H1 (cell line): ENCODE measurements at regions not wholly inside any gene's neighbourhood (a gene's known extent, or its start where the extent isn't known, plus 50 kb on each side); places are given as distances from the start of the nearest gene placed in this dataset.

Experiments
- POLR2A ChIP-seq, 2 experiments: IDR thresholded peaks; 1 replicate in 1 of 2; 2 replicates in 1 of 2; pipeline ENCODE4 v1.6.1; 2011; ENCODE audit warnings: low read depth in 2 of 2, low read length in 2 of 2, mild to moderate bottlenecking in 2 of 2; ENCODE audit errors: control extremely low read depth in 1 of 2
- POLR2AphosphoS5 ChIP-seq: IDR thresholded peaks from 2 replicates; pipeline ENCODE4 v1.6.1; 2011; ENCODE audit warnings: low read depth, low read length
- SAP30 ChIP-seq: fragments of 300-600 bp; sonication (generic); IDR thresholded peaks from 2 replicates; pipeline ENCODE4 v1.7.1; 2012; ENCODE audit warnings: low read length, moderate library complexity, mild to moderate bottlenecking, inconsistent platforms; ENCODE audit not compliant: insufficient read depth, insufficient replicate concordance
- SIN3A ChIP-seq, 2 experiments: IDR thresholded peaks in 1 of 2; conservative IDR thresholded peaks in 1 of 2; 2 replicates each; pipeline ENCODE4 v1.6.1; 2011 to 2012; ENCODE audit warnings: low read length in 2 of 2, improper control_type of control experiment in 1 of 2, low read depth in 1 of 2, mild to moderate bottlenecking in 1 of 2
- TF ChIP-seq, protein P1 (sequence below), 3 experiments: IDR thresholded peaks; 1 replicate in 2 of 3; 2 replicates in 1 of 3; pipeline versions ENCODE4 v1.5.1 to v1.6.1; 2011; ENCODE audit warnings: low read length in 3 of 3, mild to moderate bottlenecking in 3 of 3, inconsistent platforms in 2 of 3, low read depth in 1 of 3, moderate library complexity in 1 of 3; ENCODE audit not compliant: insufficient read depth in 1 of 3; ENCODE audit errors: control extremely low read depth in 1 of 3

DNA sequence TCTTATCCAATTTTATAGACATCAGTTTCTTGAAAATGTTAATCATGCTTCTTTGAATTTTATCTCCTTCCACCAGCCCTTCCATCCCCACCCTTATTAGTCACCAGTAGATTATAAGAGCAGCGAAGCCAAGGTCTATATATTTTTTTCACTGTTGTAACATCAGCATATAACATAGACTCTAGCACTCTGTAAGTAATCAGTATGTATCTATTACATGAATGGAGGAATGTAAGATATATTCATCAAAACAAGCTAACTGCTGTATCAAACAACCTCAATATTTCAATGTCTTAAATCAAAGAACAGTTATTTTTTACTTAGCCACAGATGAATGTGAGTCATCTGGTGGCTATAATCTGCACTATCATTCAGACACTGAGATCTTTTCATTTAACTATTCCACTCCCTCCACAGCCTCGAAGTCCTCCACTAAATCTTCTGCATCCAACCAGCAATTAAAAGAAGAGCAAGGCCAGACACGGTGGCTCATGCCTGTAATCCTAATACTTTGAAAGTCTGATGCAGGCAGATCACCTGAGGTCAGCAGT lies 178.9 kb downstream of the CENPC start:
- TF ChIP-seq POLR2A (IDR thresholded peaks at IDR 0.05; ENCODE audit: control extremely low read depth in 1 of 2, low read depth in 2 of 2, low read length in 2 of 2), result no peak
- no peak for TF ChIP-seq SAP30
- no peak for TF ChIP-seq SIN3A (conservative IDR thresholded peaks at IDR 0.05 in 1 of 2, IDR thresholded peaks at IDR 0.05 in 1 of 2; ENCODE audit: low read depth in 1 of 2, low read length in 2 of 2)
- no peak for TF ChIP-seq POLR2AphosphoS5
- TF ChIP-seq, protein P1, sequence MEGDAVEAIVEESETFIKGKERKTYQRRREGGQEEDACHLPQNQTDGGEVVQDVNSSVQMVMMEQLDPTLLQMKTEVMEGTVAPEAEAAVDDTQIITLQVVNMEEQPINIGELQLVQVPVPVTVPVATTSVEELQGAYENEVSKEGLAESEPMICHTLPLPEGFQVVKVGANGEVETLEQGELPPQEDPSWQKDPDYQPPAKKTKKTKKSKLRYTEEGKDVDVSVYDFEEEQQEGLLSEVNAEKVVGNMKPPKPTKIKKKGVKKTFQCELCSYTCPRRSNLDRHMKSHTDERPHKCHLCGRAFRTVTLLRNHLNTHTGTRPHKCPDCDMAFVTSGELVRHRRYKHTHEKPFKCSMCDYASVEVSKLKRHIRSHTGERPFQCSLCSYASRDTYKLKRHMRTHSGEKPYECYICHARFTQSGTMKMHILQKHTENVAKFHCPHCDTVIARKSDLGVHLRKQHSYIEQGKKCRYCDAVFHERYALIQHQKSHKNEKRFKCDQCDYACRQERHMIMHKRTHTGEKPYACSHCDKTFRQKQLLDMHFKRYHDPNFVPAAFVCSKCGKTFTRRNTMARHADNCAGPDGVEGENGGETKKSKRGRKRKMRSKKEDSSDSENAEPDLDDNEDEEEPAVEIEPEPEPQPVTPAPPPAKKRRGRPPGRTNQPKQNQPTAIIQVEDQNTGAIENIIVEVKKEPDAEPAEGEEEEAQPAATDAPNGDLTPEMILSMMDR (IDR thresholded peaks at IDR 0.05; ENCODE audit: control extremely low read depth in 1 of 3, insufficient read depth in 1 of 3, low read depth in 1 of 3, low read length in 3 of 3), result no peak
